ENCODE measurements at regions not wholly inside any gene's neighbourhood (a gene's known extent, or its start where the extent isn't known, plus 50 kb on each side); places are given as distances from the start of the nearest gene placed in this dataset.

GRCh38 chr13:107466326-107467099 lies 748.8 kb downstream of the LIG4 start:
- TF ChIP-seq CTCF (IDR thresholded peaks at IDR 0.05) (no peak), POLR2A (IDR thresholded peaks at IDR 0.05) (no peak)
